ENCODE measurements at regions not wholly inside any gene's neighbourhood (a gene's known extent, or its start where the extent isn't known, plus 50 kb on each side); places are given as distances from the start of the nearest gene placed in this dataset.
"Not testable (repeated sequence)": the region's sequence is repeated elsewhere in the genome, so short reads cannot be mapped to it uniquely, and the experiment has no call there.

GRCh38 chr2:89148256-89148655 lies 456.8 kb downstream of the RPIA start:
- H3K27me3 Mint-ChIP-seq; CTCF ChIA-PET; H3K27ac Mint-ChIP-seq; H3K36me3 Mint-ChIP-seq (ENCODE audit: low read depth); POLR2A ChIA-PET; H3K4me1 Mint-ChIP-seq; DNase-seq; H3K4me3 Mint-ChIP-seq; H3K9me3 Mint-ChIP-seq: not testable (repeated sequence)

- H3K27me3 Mint-ChIP-seq; H3K27ac Mint-ChIP-seq; H3K9me3 Mint-ChIP-seq; H3K36me3 Mint-ChIP-seq (ENCODE audit: low read depth); H3K4me1 Mint-ChIP-seq; CTCF ChIA-PET; DNase-seq; POLR2A ChIA-PET; H3K4me3 Mint-ChIP-seq: not testable (repeated sequence)
Observed at GRCh38 chr2:89151699-89152098, 460.2 kb downstream of the RPIA start.

GRCh38 chr2:89152501-89152900 lies 461.0 kb downstream of the RPIA start:
- H3K27me3 Mint-ChIP-seq; DNase-seq; H3K36me3 Mint-ChIP-seq (ENCODE audit: low read depth); H3K4me1 Mint-ChIP-seq; CTCF ChIA-PET; H3K9me3 Mint-ChIP-seq; H3K4me3 Mint-ChIP-seq; POLR2A ChIA-PET; H3K27ac Mint-ChIP-seq: not testable (repeated sequence)

GRCh38 chr2:89153210-89153609 lies 461.7 kb downstream of the RPIA start:
- H3K36me3 Mint-ChIP-seq (ENCODE audit: low read depth); H3K27me3 Mint-ChIP-seq; H3K4me1 Mint-ChIP-seq; CTCF ChIA-PET; H3K9me3 Mint-ChIP-seq; POLR2A ChIA-PET; DNase-seq; H3K27ac Mint-ChIP-seq; H3K4me3 Mint-ChIP-seq: not testable (repeated sequence)

GRCh38 chr2:89154247-89154682 lies 462.8 kb downstream of the RPIA start:
- H3K4me3 Mint-ChIP-seq; DNase-seq; H3K36me3 Mint-ChIP-seq (ENCODE audit: low read depth); H3K4me1 Mint-ChIP-seq; H3K27me3 Mint-ChIP-seq; CTCF ChIA-PET; POLR2A ChIA-PET; H3K9me3 Mint-ChIP-seq; H3K27ac Mint-ChIP-seq: not testable (repeated sequence)

GRCh38 chr2:89160306-89160705 lies 468.8 kb downstream of the RPIA start:
- H3K9me3 Mint-ChIP-seq; DNase-seq; H3K4me3 Mint-ChIP-seq; CTCF ChIA-PET; H3K27ac Mint-ChIP-seq; H3K4me1 Mint-ChIP-seq; H3K36me3 Mint-ChIP-seq (ENCODE audit: low read depth); H3K27me3 Mint-ChIP-seq; POLR2A ChIA-PET: not testable (repeated sequence)

- CTCF ChIA-PET; H3K4me3 Mint-ChIP-seq; H3K36me3 Mint-ChIP-seq (ENCODE audit: low read depth); H3K4me1 Mint-ChIP-seq; H3K27ac Mint-ChIP-seq; H3K27me3 Mint-ChIP-seq; POLR2A ChIA-PET; DNase-seq; H3K9me3 Mint-ChIP-seq: not testable (repeated sequence)
Observed at GRCh38 chr2:89161626-89162025, 470.2 kb downstream of the RPIA start.

- H3K9me3 Mint-ChIP-seq; H3K4me1 Mint-ChIP-seq; H3K27ac Mint-ChIP-seq; POLR2A ChIA-PET; DNase-seq; H3K4me3 Mint-ChIP-seq; H3K36me3 Mint-ChIP-seq (ENCODE audit: low read depth); H3K27me3 Mint-ChIP-seq; CTCF ChIA-PET: not testable (repeated sequence)
Observed at GRCh38 chr2:89170506-89171173, 479.2 kb downstream of the RPIA start.

- H3K9me3 Mint-ChIP-seq; CTCF ChIA-PET; H3K27ac Mint-ChIP-seq; POLR2A ChIA-PET; H3K4me3 Mint-ChIP-seq; H3K36me3 Mint-ChIP-seq (ENCODE audit: low read depth); H3K4me1 Mint-ChIP-seq; H3K27me3 Mint-ChIP-seq; DNase-seq: not testable (repeated sequence)
Observed at GRCh38 chr2:89171174-89171519, 479.7 kb downstream of the RPIA start.

- CTCF ChIA-PET; H3K36me3 Mint-ChIP-seq (ENCODE audit: low read depth): not testable (repeated sequence)
Observed at GRCh38 chr2:89177004-89177403, 485.5 kb downstream of the RPIA start.

GRCh38 chr2:89182221-89182620 lies 490.7 kb downstream of the RPIA start:
- POLR2A ChIA-PET; H3K4me1 Mint-ChIP-seq; CTCF ChIA-PET; H3K4me3 Mint-ChIP-seq; H3K27me3 Mint-ChIP-seq; DNase-seq; H3K36me3 Mint-ChIP-seq (ENCODE audit: low read depth); H3K9me3 Mint-ChIP-seq; H3K27ac Mint-ChIP-seq: not testable (repeated sequence)

More at GRCh38 chr2:89177004-89177403, 485.5 kb downstream of the RPIA start:
- H3K9me3 Mint-ChIP-seq, POLR2A ChIA-PET, H3K4me1 Mint-ChIP-seq, H3K27ac Mint-ChIP-seq, DNase-seq, H3K27me3 Mint-ChIP-seq, H3K4me3 Mint-ChIP-seq: not testable (repeated sequence)

- H3K27me3 Mint-ChIP-seq; H3K4me3 Mint-ChIP-seq; CTCF ChIA-PET; H3K36me3 Mint-ChIP-seq (ENCODE audit: low read depth); DNase-seq; H3K27ac Mint-ChIP-seq; H3K4me1 Mint-ChIP-seq; POLR2A ChIA-PET; H3K9me3 Mint-ChIP-seq: not testable (repeated sequence)
Observed at GRCh38 chr2:89184746-89185145, 493.3 kb downstream of the RPIA start.

- H3K27me3 Mint-ChIP-seq; H3K4me3 Mint-ChIP-seq; DNase-seq; H3K36me3 Mint-ChIP-seq (ENCODE audit: low read depth); H3K27ac Mint-ChIP-seq; H3K9me3 Mint-ChIP-seq; H3K4me1 Mint-ChIP-seq; POLR2A ChIA-PET; CTCF ChIA-PET: not testable (repeated sequence)
Observed at GRCh38 chr2:89195636-89196251, 504.3 kb downstream of the RPIA start.

GRCh38 chr2:89196719-89197118 lies 505.2 kb downstream of the RPIA start:
- CTCF ChIA-PET; H3K9me3 Mint-ChIP-seq; H3K36me3 Mint-ChIP-seq (ENCODE audit: low read depth); H3K4me3 Mint-ChIP-seq; H3K27ac Mint-ChIP-seq; DNase-seq; POLR2A ChIA-PET; H3K4me1 Mint-ChIP-seq; H3K27me3 Mint-ChIP-seq: not testable (repeated sequence)

Data from activated CD4-positive, alpha-beta memory T cell treated with anti-CD3 and anti-CD28 coated beads, Interleukin-2, amount 10 ng/mL, durations not matched to agents 7 days and 5 days (primary cell).